22Rv1 (cell line): ENCODE measurements at regions not wholly inside any gene's neighbourhood (a gene's known extent, or its start where the extent isn't known, plus 50 kb on each side); places are given as distances from the start of the nearest gene placed in this dataset.

Source experiments
- H3K27ac ChIP-seq: fragments of 450-650 bp; 2 replicates; pipeline ENCODE4 v1.5.1; 2017
- ZFX ChIP-seq: fragments of 450-650 bp; IDR thresholded peaks from 2 replicates; pipeline ENCODE4 v1.6.1; 2017; ENCODE audit warnings: antibody characterized with exemption, borderline replicate concordance
- TF ChIP-seq, protein P1 (sequence below): fragments of 450-650 bp; IDR thresholded peaks from 2 replicates; pipeline ENCODE4 v1.5.1; 2017; ENCODE audit warnings: mild to moderate bottlenecking

DNA sequence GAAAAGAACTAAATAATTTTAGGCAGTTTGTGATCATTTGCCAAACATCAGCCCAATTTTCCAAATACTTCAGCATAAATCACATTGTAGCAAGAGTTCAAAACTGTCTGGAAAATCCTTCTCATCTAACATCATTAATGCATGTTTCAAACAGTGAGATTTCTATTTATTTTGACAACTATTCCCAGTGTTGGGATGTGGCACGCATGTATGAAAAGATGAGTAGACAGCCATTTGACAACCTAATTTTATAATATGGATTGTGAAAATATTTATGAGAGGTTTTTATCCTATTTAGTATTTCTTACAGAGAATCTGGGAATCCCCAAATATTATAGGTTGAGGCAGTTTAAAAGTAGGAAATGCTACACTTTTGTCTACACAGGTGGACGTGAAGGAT is 357.6 kb upstream of the ARID1B start:
- no peak overlapping the region for H3K27ac ChIP-seq
- TF ChIP-seq ZFX: no peak
- TF ChIP-seq, protein P1, sequence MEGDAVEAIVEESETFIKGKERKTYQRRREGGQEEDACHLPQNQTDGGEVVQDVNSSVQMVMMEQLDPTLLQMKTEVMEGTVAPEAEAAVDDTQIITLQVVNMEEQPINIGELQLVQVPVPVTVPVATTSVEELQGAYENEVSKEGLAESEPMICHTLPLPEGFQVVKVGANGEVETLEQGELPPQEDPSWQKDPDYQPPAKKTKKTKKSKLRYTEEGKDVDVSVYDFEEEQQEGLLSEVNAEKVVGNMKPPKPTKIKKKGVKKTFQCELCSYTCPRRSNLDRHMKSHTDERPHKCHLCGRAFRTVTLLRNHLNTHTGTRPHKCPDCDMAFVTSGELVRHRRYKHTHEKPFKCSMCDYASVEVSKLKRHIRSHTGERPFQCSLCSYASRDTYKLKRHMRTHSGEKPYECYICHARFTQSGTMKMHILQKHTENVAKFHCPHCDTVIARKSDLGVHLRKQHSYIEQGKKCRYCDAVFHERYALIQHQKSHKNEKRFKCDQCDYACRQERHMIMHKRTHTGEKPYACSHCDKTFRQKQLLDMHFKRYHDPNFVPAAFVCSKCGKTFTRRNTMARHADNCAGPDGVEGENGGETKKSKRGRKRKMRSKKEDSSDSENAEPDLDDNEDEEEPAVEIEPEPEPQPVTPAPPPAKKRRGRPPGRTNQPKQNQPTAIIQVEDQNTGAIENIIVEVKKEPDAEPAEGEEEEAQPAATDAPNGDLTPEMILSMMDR: no peak

DNA sequence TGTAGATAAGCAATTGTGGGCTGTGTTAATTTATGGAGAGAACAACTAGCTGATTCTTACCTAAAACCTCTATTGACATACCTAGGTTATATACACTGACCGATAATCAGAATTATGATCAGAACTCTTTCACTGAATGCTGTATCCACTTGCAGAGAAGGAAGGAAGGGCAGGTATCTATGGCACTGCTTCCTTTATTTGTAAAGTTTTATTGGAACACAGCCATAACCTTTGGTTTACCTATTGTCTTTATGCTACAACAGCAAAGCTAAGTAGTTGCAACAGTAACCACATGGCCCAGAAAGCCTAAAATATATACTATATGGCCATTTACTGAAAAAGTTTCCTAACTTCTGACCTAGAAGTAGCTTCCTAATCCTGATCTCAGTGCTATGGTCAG is 358.9 kb upstream of the ARID1B start:
- TF ChIP-seq ZFX: no peak
- TF ChIP-seq, protein P1: no peak
- no peak overlapping the region for H3K27ac ChIP-seq

DNA sequence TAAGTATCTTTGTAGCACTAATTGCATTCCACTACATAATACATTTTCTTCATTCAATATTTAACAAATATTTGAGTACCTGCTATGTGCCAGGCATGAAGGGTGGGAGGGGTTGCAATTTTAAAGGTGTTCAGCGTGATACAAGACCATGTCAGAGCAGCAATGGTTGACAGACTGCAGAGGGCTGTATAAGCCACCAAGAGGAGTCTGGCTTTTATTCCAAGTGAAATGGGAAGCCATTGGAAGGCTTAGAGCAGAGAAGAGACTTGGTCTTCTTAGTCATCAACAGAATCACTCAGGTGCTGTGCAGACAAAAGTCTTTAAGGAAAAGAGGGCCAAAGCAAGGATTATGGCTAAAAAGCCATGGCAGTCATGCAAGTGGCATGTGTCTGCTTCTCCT is 360.8 kb upstream of the ARID1B start:
- H3K27ac ChIP-seq: no peak overlapping the region
- TF ChIP-seq ZFX: no peak
- TF ChIP-seq, protein P1: no peak

DNA sequence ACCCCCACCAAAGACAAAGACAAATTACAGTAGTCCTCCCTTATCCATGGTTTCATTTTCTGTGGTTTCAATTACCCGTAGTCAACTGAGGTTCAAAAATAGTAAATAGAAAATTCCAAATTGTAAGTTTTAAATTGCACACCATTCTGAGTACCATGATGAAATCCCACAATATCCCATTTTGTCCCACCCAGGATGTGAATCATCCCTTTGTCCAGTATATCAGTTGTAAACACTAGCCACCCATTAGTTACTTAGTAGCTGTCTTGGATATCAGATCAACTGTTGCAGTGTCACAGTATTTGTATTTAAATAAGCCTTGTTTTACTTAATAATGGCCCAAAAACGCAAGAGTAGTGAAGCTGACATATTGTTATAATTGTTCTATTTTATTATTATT is 364.0 kb upstream of the ARID1B start:
- H3K27ac ChIP-seq: no peak overlapping the region
- TF ChIP-seq, protein P1: no peak
- TF ChIP-seq ZFX: no peak

DNA sequence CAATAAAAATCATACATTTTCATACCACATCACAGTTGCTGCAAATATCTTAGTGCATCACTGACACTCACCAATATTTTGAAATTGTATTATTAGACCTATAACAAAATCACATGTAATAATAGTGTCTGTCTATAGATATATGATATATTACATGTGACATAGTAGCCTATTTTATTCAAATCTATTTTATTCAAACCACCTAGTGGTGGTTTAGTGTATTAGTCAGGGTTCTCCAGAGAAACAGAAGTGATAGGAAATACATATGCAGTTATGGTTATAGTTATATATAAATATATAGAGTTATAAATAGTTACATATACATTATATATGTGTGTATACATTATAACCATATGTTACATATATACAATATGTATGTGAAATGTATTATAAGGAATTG is 366.5 kb upstream of the ARID1B start:
- no peak overlapping the region for H3K27ac ChIP-seq
- TF ChIP-seq, protein P1: peak; percentile 28; the same call in 1 of the 2 replicates
- no peak for TF ChIP-seq ZFX

DNA sequence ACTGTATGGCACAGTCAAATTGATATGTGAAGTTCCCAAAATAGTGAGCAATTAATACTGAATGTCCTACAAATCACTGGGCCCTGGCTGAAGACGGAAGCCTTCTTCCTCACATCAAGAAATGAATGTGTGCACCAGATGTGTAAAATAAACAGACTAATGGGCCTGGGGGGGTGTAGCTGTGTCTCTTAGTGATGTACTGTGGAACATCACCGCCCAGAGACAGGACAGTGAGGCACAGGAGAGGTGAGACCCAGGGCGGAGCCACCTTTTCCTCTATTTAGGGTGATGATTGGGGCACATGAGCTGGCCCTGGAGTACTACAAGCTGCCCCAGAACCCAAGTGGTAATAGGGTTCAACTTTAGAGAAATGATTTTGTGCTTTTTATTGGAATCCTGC is 368.5 kb upstream of the ARID1B start:
- H3K27ac ChIP-seq: no peak overlapping the region
- no peak for TF ChIP-seq ZFX
- TF ChIP-seq, protein P1: no peak

DNA sequence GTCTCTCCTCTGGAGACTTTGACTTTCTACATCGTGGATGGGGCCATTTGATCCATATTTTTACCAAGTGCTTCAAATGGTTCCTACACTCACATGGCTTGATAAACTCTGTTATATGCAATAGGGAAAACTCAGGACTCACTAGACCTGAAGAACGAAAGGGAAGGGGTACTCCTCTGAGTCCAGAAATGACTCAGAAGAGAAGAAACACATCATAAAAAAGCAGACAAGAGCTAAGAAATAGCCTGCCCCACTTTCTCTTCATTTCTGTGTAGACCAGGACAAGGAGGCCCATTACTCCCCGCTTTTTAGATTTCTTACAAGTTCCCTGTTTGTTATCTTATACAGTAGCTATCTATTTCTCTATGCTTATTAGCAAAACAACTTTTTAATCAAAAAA is 369.8 kb upstream of the ARID1B start:
- TF ChIP-seq, protein P1: no peak
- TF ChIP-seq ZFX: no peak
- no peak overlapping the region for H3K27ac ChIP-seq
